MG63 (cell line): ENCODE measurements at regions not wholly inside any gene's neighbourhood (a gene's known extent, or its start where the extent isn't known, plus 50 kb on each side); places are given as distances from the start of the nearest gene placed in this dataset.

ENCODE experiments used
- DNase-seq: peaks from one replicate; pipeline ENCODE4 v3.0.0-alpha.2; 2020
- H3K27me3 ChIP-seq: fragments of 250-450 bp; sonication (Bioruptor Pico); 2 replicates; pipeline ENCODE4 v1.5.1; 2020; ENCODE audit warnings: mild to moderate bottlenecking, moderate library complexity
- H3K36me3 ChIP-seq: fragments of 250-450 bp; sonication (Bioruptor Pico); 2 replicates; pipeline ENCODE4 v1.5.1; 2020; ENCODE audit warnings: mild to moderate bottlenecking, moderate library complexity
- H3K4me3 ChIP-seq: fragments of 250-450 bp; sonication (Bioruptor Pico); 2 replicates; pipeline ENCODE4 v1.5.1; 2020; ENCODE audit warnings: mild to moderate bottlenecking, moderate library complexity
- H3K9me3 ChIP-seq: fragments of 250-450 bp; sonication (Bioruptor Pico); 2 replicates; pipeline ENCODE4 v1.5.1; 2020; ENCODE audit warnings: mild to moderate bottlenecking, moderate library complexity

GRCh38 chr1:29916656-29917369 is 680.5 kb downstream of the PTPRU start:
- Histone ChIP-seq H3K4me3 (no peak overlapping the region), H3K9me3 (no peaks in the 10 kb centered on the region), H3K27me3 (no peaks in the 10 kb centered on the region), H3K36me3 (no peaks in the 10 kb centered on the region)
- no peak for DNase-seq

- no peaks in the 10 kb centered on the region for H3K27me3 ChIP-seq
- no peaks in the 10 kb centered on the region for H3K9me3 ChIP-seq
- DNase-seq = no peak
- no peak overlapping the region for H3K4me3 ChIP-seq
- no peaks in the 10 kb centered on the region for H3K36me3 ChIP-seq
Observed at GRCh38 chr1:29914936-29915335, 678.6 kb downstream of the PTPRU start.

- Histone ChIP-seq H3K36me3 (no peaks in the 10 kb centered on the region), H3K27me3 (no peaks in the 10 kb centered on the region), H3K9me3 (no peaks in the 10 kb centered on the region), H3K4me3 (no peak overlapping the region)
- DNase-seq = no peak
Observed at GRCh38 chr1:29912425-29912824, 676.1 kb downstream of the PTPRU start.

- H3K36me3 ChIP-seq = no peaks in the 10 kb centered on the region
- H3K4me3 ChIP-seq = no peak overlapping the region
- no peak for DNase-seq
- no peaks in the 10 kb centered on the region for H3K9me3 ChIP-seq
- H3K27me3 ChIP-seq = no peaks in the 10 kb centered on the region
Observed at GRCh38 chr1:29909962-29910361, 673.6 kb downstream of the PTPRU start.

- H3K4me3 ChIP-seq = no peak overlapping the region
- no peak for DNase-seq
- H3K9me3 ChIP-seq = no peaks in the 10 kb centered on the region
- no peaks in the 10 kb centered on the region for H3K27me3 ChIP-seq
- no peaks in the 10 kb centered on the region for H3K36me3 ChIP-seq
Observed at GRCh38 chr1:29907596-29907995, 671.3 kb downstream of the PTPRU start.

- Histone ChIP-seq H3K36me3 (no peaks in the 10 kb centered on the region), H3K9me3 (no peaks in the 10 kb centered on the region), H3K27me3 (no peaks in the 10 kb centered on the region), H3K4me3 (no peak overlapping the region)
- DNase-seq = no peak
Observed at GRCh38 chr1:29906927-29907326, 670.6 kb downstream of the PTPRU start.

- no peaks in the 10 kb centered on the region for H3K36me3 ChIP-seq
- H3K27me3 ChIP-seq = no peaks in the 10 kb centered on the region
- H3K4me3 ChIP-seq = no peak overlapping the region
- DNase-seq = no peak
- no peaks in the 10 kb centered on the region for H3K9me3 ChIP-seq
Observed at GRCh38 chr1:29903548-29904166, 667.3 kb downstream of the PTPRU start.

- Histone ChIP-seq H3K4me3 (no peak overlapping the region), H3K27me3 (no peaks in the 10 kb centered on the region), H3K9me3 (no peaks in the 10 kb centered on the region), H3K36me3 (no peaks in the 10 kb centered on the region)
- DNase-seq = no peak
Observed at GRCh38 chr1:29901624-29902325, 665.5 kb downstream of the PTPRU start.

- no peak overlapping the region for H3K4me3 ChIP-seq
- no peaks in the 10 kb centered on the region for H3K9me3 ChIP-seq
- peak; percentile 17 for DNase-seq
- no peaks in the 10 kb centered on the region for H3K27me3 ChIP-seq
- no peaks in the 10 kb centered on the region for H3K36me3 ChIP-seq
Observed at GRCh38 chr1:29900712-29901111, 664.4 kb downstream of the PTPRU start.

- no peaks in the 10 kb centered on the region for H3K27me3 ChIP-seq
- no peaks in the 10 kb centered on the region for H3K9me3 ChIP-seq
- no peak for DNase-seq
- no peaks in the 10 kb centered on the region for H3K36me3 ChIP-seq
- no peak overlapping the region for H3K4me3 ChIP-seq
Observed at GRCh38 chr1:29900104-29900679, 663.9 kb downstream of the PTPRU start.

GRCh38 chr1:29896791-29897714 is 660.7 kb downstream of the PTPRU start:
- Histone ChIP-seq H3K9me3 (no peaks in the 10 kb centered on the region), H3K4me3 (no peak overlapping the region), H3K27me3 (no peaks in the 10 kb centered on the region), H3K36me3 (no peaks in the 10 kb centered on the region)
- DNase-seq = no peak

GRCh38 chr1:29896300-29896699 is 660.0 kb downstream of the PTPRU start:
- no peak for DNase-seq
- Histone ChIP-seq H3K9me3 (no peaks in the 10 kb centered on the region), H3K27me3 (no peaks in the 10 kb centered on the region), H3K4me3 (no peak overlapping the region), H3K36me3 (no peaks in the 10 kb centered on the region)

GRCh38 chr1:29895201-29895600 is 658.9 kb downstream of the PTPRU start:
- DNase-seq = no peak
- no peaks in the 10 kb centered on the region for H3K27me3 ChIP-seq

GRCh38 chr1:29894311-29894710 is 658.0 kb downstream of the PTPRU start:
- Histone ChIP-seq H3K4me3 (no peak overlapping the region), H3K27me3 (no peaks in the 10 kb centered on the region), H3K9me3 (no peaks in the 10 kb centered on the region), H3K36me3 (no peaks in the 10 kb centered on the region)
- no peak for DNase-seq

More at GRCh38 chr1:29895201-29895600, 658.9 kb downstream of the PTPRU start:
- H3K9me3 ChIP-seq = no peaks in the 10 kb centered on the region
- H3K4me3 ChIP-seq = no peak overlapping the region
- H3K36me3 ChIP-seq = no peaks in the 10 kb centered on the region

GRCh38 chr1:29893806-29894205 is 657.5 kb downstream of the PTPRU start:
- Histone ChIP-seq H3K4me3 (no peak overlapping the region), H3K9me3 (no peaks in the 10 kb centered on the region), H3K27me3 (no peaks in the 10 kb centered on the region), H3K36me3 (no peaks in the 10 kb centered on the region)
- no peak for DNase-seq

- H3K27me3 ChIP-seq = no peaks in the 10 kb centered on the region
- no peak overlapping the region for H3K4me3 ChIP-seq
- H3K9me3 ChIP-seq = no peaks in the 10 kb centered on the region
- no peak for DNase-seq
- H3K36me3 ChIP-seq = no peaks in the 10 kb centered on the region
Observed at GRCh38 chr1:29893046-29893723, 656.9 kb downstream of the PTPRU start.
